8988T (cell line): ENCODE measurements at regions not wholly inside any gene's neighbourhood (a gene's known extent, or its start where the extent isn't known, plus 50 kb on each side); places are given as distances from the start of the nearest gene placed in this dataset.

Experiments
- DNase-seq: peaks from one replicate; pipeline ENCODE4 v3.0.0; 2011

DNA sequence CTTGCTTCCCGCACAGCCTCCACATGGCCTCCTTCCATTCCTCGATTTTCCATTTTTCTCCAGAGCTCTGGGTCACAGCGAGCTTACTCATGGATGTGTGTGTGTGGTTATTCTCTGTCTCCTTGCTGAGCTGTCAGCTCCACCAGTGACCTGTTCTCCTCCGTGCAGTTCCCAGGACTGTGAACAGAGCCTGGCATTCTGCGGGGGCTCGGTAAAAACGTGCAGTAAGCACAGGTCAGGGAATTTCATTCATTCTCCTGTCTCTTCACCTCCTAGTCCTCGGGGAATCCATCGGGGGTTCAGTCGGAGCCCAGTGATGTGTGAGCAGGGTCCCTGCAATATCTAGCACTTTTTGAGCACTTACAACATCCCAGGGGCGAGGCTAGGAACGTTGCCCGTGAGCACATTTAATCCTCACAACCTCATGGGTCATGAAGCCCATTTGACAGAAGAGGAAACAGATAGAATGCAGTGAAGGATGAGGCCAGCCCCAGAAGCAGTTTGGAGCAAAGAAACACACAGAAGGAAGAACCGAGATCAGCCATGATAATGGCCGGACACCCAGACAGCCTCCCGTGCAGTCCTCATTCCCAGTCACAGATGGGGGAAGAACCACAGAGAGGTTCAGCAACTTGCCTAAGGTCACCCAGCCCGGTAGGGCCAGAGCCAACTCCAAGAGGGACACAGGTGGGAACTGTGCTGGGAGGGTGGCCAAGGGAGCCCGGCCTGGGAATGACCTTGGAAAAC is 183.2 kb upstream of the GSE1 start:
- no peak for DNase-seq

DNA sequence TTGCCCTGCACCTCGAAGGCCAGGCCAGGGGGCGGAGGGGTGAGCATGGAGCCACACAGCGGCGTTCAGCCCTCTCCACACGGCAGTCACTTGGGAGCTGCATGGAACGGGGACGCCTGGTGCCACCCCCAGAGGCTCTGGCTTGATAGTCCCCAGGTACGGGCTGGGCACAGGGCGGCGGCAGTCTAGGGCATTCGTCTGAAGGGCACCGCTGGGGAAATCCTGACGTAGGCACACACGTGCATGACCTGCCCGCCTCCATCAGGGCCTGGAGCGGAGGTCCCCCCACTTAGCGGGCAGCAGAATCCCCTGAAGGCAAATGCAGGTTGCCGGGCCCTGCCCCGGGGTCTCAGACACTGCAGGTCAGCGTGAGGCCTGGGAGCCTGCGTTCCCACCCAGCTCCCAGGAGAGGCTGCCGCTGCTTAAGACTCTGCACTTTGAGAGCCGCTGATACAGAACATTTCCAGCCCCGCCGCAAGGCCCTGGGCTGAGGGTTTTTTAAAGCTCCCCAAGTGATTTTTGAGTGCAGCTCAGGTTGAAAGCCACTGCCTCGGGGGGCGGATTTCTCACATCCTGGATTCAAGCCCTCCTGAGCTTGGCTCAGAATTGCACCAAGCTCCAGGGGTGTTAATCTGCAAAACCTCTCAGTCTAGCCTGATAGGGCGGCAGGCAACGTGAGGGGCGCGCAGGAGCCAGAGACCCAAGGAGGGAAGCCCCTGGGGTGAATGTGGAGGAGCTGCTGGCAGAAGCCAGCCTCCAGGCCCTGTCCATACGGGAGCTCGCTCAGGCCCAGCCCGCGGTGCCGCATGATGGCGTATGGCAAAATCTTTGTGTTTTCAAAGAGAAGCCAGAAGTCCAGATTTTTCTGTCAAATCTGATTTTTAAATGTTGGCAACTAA is 182.3 kb upstream of the GSE1 start:
- DNase-seq, result no peak

DNA sequence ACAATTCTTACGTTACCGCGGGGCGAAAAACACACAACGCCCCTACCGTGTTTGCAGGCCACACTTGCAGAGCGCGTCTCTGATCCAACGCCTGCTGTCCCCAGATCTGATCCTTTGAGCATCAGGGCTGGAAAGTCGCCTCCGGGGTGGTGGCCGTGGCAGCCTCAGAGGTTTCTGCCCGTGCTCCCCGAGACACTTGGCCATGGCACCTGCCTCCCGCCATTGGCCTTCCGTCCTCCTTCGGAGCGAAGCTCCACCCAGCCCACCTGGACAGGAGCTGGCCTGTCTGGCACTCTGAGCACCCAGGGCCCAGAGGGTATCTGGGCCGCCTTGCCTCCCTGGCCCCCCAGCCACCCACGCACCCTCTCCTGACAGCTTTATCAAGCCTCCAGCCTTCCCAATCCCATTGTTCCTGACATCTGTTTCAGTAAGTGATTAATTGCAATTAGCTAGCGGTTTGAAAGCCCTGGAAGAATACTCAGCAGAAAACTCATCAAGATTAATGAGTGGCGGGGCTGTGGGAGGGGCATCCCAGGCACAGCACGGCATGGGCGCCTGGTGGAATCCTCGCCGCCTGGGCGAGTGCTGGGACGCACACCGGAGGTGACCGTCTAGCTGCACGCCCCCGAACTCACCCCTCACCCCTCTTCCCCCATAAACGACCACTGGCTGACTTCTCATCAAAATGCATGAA is 181.5 kb upstream of the GSE1 start:
- DNase-seq, result no peak

DNA sequence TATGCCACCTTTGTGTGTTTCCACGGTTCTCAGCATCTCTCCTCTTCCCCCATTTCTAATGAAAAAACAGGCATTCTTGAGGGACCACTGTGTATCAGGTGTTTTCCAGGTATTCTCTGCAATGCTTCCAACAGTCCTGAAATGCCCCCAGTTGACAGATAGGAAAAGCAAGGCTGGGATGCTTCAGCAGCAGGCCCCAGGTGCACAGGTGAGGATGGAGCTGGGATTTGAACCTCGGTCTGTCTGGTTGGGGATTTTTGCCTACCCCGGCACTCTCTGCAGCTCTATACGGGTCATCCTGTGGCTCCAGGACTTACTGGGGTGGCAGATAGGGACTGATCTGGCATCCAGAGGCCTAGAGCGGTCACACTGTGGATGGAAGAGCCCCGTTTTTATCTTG is 180.5 kb upstream of the GSE1 start:
- no peak for DNase-seq

DNA sequence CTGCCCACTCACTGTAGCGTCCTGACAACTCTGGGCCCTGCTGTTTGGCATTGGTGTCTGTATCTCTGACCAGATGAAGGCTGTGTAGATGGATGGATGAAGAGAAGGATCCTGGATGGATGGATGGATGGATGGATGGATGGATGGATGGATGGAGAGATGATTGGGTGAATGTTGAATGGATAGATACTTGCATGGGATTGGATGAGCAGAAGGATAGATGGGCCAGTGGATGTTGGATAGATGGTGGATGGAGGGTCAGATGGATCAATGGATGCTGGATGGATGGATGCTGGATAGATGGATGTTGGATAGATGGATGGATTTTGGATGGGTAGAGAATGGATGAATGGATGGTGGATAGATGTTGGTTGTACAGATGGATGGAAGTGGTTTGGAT is 179.6 kb upstream of the GSE1 start:
- DNase-seq, result no peak

DNA sequence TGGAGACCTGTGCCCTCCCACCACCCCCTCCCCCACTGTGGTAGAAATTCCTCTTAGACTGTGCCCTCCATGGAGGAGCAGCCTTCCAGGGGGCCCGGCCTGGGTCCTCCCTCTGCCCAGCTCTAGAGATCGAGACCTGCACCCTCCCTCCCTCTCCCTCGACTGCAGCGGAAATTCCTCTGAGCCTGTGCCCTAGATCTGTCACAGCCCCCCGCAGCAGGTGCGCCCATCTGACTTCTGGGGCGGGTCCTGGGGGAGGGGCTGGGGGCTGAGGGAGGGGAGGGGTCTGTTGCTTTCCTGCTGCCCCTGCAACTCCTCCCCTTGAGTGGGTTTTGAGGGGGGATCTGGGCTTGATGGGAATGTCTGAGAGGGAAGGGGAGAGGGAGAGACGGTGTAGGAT is 177.8 kb upstream of the GSE1 start:
- DNase-seq, result no peak

DNA sequence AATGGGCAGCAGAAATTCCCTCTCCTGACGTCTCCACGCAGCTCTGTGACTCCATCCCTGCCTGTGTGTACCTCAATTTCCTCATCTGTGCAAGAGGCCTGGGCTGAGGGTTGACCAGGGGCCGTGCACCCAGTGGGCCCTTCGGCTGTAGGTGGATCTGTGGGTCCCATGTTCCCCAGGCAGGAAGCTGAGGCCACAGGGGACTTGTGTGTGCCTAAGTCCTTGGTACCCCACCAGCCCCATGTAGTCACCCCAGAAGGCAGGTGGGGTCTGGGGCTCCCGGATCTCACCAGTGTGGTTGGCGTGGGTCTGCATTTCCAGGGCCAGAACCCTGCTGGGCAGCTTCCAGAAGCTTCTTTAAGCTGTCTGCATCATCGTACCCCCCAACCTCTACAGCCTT is 177.4 kb upstream of the GSE1 start:
- DNase-seq, result no peak

DNA sequence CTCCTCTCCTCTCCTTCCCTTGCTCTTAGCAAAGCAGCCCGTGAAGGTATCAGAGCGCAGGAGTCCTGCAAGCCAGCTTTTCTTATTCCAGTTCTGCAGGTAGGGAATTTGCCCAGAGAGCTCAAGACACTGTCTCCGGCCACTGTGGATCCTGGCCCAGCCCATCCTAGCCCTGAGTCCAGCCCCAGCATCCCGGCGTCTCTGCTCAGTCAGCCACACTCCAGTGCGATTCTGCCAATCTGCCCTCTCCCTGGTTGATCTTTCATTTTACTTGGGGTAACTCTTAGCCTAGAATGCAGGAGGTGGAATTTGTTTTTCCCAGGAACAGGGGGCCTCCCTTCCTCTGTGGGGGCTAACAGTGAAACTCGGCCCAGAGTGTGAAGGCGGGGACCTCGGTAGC is 176.9 kb upstream of the GSE1 start:
- no peak for DNase-seq

DNA sequence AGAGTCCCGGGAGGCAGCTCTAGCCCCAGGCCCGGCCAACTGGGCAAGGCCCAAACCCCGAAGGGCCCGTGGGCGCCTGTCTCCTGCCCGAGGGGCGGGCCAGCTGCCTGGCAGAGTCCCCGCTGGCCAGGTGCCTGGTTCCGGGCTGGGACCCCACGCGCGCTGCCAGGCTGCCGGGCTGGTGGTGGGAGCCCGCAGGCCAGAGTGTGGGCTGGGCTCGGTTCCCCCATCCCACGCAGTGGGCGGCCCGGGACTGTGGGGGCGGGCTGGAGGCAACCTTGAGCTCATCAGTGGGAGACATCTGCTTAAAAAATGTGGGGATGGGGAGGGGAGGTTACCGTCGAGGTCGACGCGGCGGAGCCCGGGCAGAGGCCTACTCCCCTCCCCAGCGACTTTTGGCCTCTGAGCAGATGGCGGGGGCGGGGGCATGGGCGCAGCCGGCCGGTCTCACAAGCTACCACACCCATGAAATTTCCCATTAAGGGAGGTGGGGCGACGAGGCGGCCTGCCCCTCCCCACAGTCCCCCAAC is 176.4 kb upstream of the GSE1 start:
- no peak for DNase-seq

DNA sequence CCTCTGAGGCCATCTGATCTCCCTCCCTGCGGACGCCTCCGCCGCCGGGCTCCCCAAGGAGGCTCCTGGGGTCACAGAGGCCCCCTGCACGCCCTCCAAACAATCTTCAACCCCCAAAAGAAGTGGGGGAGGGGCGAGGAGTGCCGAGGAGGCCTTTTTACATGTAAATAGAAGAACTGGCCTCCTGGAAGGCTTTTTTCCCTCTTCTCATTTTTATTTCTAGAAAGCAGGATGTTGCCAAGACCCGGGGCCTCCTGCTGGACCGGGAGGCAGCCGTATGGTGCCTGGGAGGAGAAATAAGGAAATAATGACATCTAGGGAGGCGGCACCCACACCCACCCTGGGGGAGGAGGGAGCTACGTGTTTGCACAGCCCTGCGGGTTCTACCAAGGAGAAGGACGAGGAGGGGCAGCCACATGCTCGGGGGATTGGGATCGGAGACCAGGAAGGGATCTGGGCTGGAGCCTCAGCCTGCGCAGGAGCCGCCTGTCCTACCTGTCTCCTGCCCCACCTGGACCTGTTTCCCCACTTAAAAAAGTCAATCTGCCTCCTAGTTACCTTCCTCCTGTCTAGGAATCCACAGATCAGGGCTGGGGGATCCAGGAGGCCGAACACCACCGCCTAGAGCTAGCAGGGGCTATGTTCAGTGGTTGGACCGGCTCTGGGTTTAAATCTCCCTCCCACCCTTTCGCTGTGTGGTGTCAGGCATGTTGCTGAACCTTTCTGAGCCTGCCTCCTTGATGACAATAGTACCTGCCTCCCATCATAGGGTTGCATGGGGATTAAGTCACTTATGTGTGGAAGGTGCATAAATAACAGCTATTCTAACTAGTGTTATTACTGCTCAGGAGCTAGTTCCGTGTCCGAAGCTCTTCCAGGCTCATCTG is 175.7 kb upstream of the GSE1 start:
- no peak for DNase-seq

DNA sequence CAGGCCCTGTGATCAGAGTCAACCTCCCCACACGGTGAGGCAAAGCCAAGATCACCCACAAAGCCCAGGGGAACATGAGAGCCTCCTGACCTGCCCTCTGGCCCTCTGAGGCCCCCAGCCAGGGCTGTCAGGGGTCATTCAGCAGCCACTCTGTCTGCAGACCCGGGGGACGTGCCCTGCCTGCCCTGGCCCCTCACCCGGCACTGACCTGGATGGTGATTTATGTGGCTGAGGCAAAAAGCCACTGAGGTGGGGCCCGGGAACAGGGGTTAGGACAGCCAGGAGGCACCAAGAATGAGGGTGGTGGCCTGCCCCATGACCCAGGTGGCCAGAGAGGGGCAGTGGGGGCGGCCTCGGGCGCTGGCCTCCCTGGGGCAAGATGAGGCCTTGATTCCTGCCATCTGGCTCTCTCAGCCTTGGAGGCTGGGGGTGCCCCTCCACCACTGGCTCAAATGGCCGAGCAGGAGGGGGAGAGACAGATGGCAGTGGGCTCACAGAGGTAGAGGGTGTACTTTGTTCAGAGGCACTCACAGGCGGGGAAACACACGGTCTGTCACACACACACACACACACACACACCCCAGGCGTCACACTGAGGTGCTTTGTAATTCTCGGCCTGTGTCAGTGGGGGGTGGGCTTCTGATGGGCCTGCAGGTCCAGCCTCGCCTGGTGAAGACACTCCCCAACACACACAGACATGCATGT is 174.0 kb upstream of the GSE1 start:
- DNase-seq, result no peak

DNA sequence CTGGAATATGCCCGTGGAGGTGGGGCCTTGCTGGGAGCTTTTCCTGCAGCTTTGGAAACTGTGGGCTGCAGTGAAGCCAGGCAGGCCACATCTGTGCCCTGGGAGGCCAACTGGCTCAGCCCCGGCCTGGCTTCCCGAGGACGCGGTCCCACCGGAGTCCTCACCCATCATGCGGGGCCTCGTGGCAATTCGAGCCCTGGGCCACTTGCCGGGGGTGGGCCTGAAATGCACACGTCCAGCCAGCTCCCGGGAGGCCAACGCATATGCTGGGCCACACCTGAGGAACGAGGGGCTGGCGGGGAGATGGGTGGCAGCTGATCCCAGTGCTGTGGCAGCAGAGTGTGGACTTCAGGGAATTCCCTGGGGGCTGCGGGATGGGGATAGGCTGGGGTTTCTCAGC is 172.4 kb upstream of the GSE1 start:
- no peak for DNase-seq

DNA sequence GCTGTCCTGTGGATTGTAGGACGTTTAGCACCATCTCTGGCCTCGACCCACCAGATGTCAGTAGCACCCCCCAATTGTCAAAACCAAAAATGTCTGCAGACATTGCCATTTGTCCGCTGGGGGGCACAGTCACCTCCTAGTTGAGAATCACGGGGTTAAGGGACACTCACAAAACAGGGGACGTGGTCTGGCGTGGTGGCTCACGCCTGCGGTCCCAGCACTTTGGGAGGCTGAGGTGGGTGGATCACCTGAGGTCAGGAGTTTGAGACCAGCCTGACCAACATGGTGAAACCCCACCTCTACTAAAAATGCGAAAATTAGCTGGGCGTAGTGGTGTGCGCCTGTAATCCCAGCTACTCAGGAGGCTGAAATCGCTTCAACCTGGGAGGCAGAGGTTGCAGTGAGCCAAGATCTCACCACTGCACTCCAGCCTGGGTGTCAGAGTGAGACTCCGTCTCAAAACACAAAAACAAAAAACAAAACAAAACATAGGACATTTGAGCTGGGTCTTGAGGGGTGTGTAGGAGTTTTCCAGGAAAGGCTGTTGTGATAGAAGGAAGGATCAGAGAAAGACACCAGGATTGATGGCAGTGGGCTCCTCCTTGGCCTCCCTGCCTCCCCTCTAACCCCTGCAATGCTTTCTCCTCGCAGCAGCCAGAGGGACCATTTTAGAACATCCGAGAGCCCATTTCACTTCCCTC is 171.8 kb upstream of the GSE1 start:
- DNase-seq, result peak; percentile 82

DNA sequence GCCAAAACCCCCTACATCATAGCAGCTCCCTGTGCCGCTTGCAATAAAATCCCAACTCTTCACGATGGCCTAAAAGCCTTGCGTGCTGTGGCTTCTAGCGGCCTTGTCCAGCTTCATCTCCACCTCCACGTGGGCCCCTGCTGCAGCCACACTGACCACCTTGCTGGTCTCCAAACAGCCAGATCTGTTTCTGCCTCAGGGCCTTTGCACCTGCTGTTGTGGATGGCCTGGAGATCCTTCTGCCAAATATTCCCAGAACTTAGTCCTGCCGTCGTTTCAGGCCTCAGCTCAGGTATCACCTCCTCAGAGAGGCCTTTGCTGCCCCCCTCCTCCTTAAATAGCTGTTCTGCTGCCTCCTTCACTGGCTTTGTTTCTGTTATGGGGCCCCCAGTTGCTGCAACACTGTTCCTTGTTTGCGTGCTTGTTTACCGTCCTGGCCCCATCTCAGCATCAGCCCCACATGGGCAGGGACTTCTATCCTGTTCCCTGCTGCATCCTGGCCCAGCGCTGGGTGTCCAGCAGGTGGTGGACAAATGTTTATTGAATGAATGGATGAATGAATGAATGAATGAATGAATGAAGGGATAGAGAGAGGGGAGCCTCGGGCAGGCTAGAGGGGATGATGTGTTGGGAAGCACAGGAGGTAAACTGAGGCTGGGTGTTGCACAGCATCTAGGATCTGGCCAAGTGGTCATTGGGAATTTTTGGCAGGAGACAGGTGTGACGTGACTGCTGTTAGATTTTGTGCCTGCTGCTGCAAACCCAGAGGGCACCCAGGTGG is 171.0 kb upstream of the GSE1 start:
- no peak for DNase-seq

DNA sequence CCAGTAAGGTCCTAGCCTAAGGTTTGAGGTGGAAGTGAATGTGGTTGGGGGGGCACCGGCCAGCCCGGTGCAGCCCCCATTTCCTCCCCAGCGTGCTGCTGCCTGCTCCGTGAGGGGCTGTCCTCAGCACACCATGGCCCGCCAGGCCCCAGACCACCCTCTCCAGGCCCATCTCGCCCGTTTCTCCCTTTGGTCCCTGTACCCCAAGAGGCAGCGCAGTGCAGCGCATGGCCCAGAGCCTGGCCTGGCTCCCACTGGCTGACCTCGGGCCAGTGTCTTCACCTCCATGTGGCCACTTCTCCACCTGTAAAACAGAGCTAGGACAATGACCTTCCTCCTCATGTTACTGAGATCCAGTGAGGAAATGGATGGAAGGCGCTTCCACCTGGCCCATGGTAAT is 170.0 kb upstream of the GSE1 start:
- no peak for DNase-seq

DNA sequence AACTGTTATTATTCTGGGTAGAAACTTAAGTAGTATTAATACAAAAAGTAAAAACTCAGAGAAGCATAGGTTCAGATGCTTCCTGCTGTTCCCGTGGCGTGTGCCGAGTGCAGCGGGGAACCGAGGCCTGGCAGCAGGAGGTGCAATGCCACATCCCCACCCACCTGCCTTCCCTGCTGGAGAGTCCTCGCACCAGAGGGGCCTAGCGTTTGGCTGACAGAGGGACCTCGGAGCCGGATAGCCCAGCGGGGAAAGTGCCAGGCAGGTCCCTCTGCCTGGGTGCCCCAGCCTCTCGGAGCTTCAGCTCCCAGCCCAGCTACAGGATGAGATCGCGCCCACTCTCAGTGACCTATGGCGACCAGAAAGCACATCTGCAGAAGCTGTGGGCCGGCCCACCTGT is 169.6 kb upstream of the GSE1 start:
- no peak for DNase-seq

DNA sequence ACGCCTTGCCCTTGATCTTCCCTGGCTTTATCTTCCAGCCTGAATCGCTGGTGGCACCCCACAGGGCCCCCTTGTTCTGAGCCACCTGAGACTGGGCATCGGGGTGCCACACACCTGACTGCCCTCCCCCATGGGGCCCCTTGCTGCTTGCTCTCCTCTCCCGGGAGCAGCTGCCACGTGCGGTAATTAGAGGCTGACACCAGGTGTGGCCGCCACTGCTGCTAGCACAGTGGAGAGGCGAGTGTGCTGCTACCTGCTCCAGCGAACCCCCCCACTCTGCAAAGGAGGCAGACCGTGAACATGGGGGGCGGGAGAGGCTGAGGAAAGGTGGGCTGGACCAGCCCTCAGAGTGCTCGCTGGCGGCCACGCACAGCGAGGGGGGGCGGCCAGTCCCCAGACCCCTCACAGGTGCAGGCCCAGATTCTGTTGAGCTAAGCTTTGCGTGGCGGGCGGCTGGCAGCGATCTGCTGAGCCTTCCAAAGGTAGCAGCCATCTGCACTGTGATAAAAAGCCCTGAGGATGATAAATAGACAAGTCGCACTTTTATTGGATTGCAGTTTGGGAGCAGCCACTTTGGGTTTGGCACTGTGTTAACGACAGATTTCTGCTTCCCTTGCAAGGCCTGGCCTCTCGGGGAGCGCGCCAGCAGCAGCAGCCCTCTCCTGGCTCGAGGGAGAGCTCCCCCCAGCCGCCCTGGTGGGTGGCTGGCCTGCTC is 167.9 kb upstream of the GSE1 start:
- DNase-seq, result no peak

DNA sequence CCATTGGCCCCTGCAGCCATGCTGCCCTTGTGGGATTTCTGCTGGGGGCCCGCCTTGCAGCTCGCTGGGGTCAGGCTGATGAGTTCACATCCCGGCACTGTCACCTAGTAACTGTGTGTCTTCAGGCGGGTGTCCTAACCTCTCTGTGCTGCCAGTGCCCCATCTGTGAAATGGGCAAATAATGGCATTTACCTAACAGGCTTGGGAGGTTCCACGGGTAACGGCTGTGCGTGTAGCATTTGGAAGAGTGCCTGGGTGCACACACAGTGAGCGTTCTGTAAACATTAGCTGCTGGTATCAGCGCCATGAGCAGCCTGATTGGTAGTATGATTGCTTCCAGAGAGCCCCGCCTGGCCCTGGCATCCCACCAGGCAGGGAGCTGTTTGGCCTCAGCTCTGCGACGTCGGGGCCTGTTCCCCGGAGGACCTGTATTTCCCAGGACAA is 167.3 kb upstream of the GSE1 start:
- DNase-seq, result no peak

DNA sequence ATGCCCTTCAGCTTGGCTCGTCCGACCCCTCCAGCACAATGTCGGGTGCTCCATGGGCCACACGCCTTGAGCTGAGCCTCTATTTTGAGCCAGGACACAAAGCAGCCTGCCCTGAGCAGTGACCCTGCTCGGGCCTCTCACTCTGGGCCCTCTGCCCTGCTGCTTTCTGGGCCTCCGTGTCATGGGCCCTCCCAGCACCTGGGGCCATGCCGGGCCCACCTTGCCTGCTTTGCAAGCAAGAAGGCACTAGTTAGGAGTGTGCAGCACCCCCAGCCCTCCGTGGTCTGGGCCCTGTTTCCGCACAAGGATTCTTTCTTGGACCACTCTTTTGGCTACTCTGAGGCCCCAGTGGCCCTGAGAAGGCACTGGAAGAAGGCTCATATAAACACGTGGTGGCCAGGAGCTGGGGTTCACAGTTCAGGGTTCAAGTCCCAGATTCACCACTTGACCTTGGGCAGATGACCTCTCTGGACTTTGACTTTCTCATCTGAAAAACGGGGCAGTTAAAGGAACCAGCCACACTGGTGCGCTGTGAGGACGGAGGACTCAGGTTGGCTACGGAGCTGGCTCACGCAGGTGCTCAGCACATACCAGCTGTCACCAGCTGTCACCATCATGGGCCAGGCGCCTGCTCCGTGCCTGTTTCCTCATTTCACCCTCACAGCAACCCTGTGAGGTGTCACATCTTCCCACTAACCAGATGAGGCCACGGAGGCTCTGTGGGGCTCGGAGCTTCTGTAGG is 166.0 kb upstream of the GSE1 start:
- DNase-seq, result no peak
